ENCODE measurements at regions not wholly inside any gene's neighbourhood (a gene's known extent, or its start where the extent isn't known, plus 50 kb on each side); places are given as distances from the start of the nearest gene placed in this dataset.

GRCh38 chr2:4979111-4979510 lies 713.1 kb upstream of the SOX11 start (continued):
- TF ChIP-seq ZBTB33 (IDR thresholded peaks at IDR 0.05; ENCODE audit: extremely low read depth, insufficient replicate concordance, low read length) (no peak), FOSL1 (IDR thresholded peaks at IDR 0.05; ENCODE audit: low read depth) (no peak), JUND (IDR thresholded peaks at IDR 0.05) (no peak)

GRCh38 chr2:4980995-4981394 lies 711.2 kb upstream of the SOX11 start:
- TF ChIP-seq RAD21 (IDR thresholded peaks at IDR 0.05; ENCODE audit: low read depth) (no peak), SIN3A (IDR thresholded peaks at IDR 0.05; ENCODE audit: low read depth) (no peak), ZFX (IDR thresholded peaks at IDR 0.05) (no peak), JUND (IDR thresholded peaks at IDR 0.05) (no peak), SRF (IDR thresholded peaks at IDR 0.05; ENCODE audit: low read depth) (no peak), EZH2 (IDR thresholded peaks at IDR 0.05) (no peak), ELF1 (IDR thresholded peaks at IDR 0.05; ENCODE audit: borderline replicate concordance, low read depth) (no peak), FOSL1 (IDR thresholded peaks at IDR 0.05; ENCODE audit: low read depth) (no peak), YY1 (IDR thresholded peaks at IDR 0.05; ENCODE audit: extremely low read depth, insufficient replicate concordance, low read depth, low read length) (no peak), TCF7L2 (IDR thresholded peaks at IDR 0.05; ENCODE audit: borderline replicate concordance, extremely low read depth, insufficient read depth, insufficient read length) (no peak), MAX (IDR thresholded peaks at IDR 0.05) (no peak), ZNF274 (IDR thresholded peaks at IDR 0.05; ENCODE audit: low read depth, low read length) (no peak), REST (IDR thresholded peaks at IDR 0.05; ENCODE audit: low read depth) (no peak)
- Histone ChIP-seq H3K9me3 (ENCODE audit: control insufficient read depth in 1 of 2, insufficient read depth in 1 of 2, low read depth in 1 of 2, low read length in 2 of 2) (peaks cover 11 to 15% of the 10 kb centered on the region in 2 experiments; a peak in 2 of 4 replicates), H3K79me2 (ENCODE audit: insufficient read depth, low read length) (no peaks in the 10 kb centered on the region), H3K27ac (ENCODE audit: low read depth, low read length) (no peak overlapping the region), H2AFZ (ENCODE audit: low read depth, low read length, poor library complexity, severe bottlenecking) (no peak overlapping the region), H3K9me2 (ENCODE audit: insufficient read depth) (no peaks in the 10 kb centered on the region), H3K36me3 (ENCODE audit: control insufficient read depth in 1 of 2, insufficient read depth in 2 of 2, low read length in 2 of 2) (no peaks in the 10 kb centered on the region), H3K4me2 (ENCODE audit: low read length) (no peak overlapping the region), H4K20me1 (ENCODE audit: insufficient read depth) (no peaks in the 10 kb centered on the region; the same call in 1 of the 2 replicates), H3K4me1 (ENCODE audit: control insufficient read depth in 1 of 2, insufficient read depth in 2 of 2, low read length in 2 of 2) (no peaks in the 10 kb centered on the region), H3K27me3 (ENCODE audit: insufficient read depth, low read length) (no peaks in the 10 kb centered on the region), H3K9ac (ENCODE audit: low read length) (no peak overlapping the region), H3K4me3 (replicated peaks in 1 of 2; ENCODE audit: low read depth in 1 of 2, low read length in 2 of 2) (no peak overlapping the region)
- RAD21 ChIA-PET (ENCODE audit: low non-redundant PET in 1 of 2, low total read pairs in 2 of 2, uncharacterized antibody in 2 of 2, unreplicated experiment in 2 of 2), result no interaction called here
- POLR2A ChIA-PET, result no interaction called here
- ATAC-seq (no peak), DNase-seq (ENCODE audit: low read depth, low spot score) (no peak)
- no TSS peak for BruUV-seq (replicated peaks)
- CTCF ChIA-PET, result no interaction called here
- intact Hi-C loops (cut with micrococcal nuclease), result no loop called here
